ENCODE measurements at regions not wholly inside any gene's neighbourhood (a gene's known extent, or its start where the extent isn't known, plus 50 kb on each side); places are given as distances from the start of the nearest gene placed in this dataset.

DNA sequence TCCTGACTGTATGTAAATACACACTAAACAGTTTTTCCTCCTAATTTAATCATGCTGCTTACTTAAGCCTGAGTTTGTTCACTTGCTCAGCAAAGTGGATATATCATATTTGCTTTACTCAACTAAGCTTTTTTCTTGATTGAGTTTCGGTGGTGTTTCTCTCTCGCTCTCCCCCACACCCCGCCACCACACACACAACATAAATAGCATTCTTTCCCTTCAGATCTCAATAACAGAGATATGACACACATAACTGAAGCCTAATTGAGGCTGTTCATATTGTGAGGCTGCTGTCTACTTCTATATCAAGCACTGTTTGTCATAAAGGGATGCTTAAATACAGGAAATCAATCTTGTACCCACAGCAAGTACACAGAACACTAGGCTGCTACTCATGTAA is 364.9 kb downstream of the FAT3 start:
- 0 out of 2 replicates have a peak, but pooled peaks cover 3% of the 10 kb centered on the region for H3K79me2 ChIP-seq (replicated peaks; ENCODE audit: insufficient read depth)
- H4K20me1 ChIP-seq (replicated peaks; ENCODE audit: insufficient read depth) = no peaks in the 10 kb centered on the region
- H3K9me2 ChIP-seq (ENCODE audit: insufficient read depth) = no peaks in the 10 kb centered on the region
- Mint-ChIP-seq H3K4me1 (peaks cover 32% of the 10 kb centered on the region; the same call in 2 of the 3 replicates), H3K4me3 (no peak overlapping the region), H3K36me3 (ENCODE audit: low read depth) (no peaks in the 10 kb centered on the region; the same call in 2 of the 3 replicates), H3K9me3 (no peaks in the 10 kb centered on the region), H3K27me3 (ENCODE audit: insufficient read depth, low read depth, poor library complexity) (peaks cover 3% of the 10 kb centered on the region), H3K27ac (peak overlapping the region; percentile 5; the same call in 1 of the 2 replicates)
- H3K4me1 ChIP-seq (ENCODE audit: insufficient read depth) = peaks cover 5% of the 10 kb centered on the region; the same call in 1 of the 2 replicates
- no peaks in the 10 kb centered on the region for H3K27me3 ChIP-seq (ENCODE audit: insufficient read depth)
- H3K4me2 ChIP-seq = no peak overlapping the region
- no peak for ATAC-seq
- H2AFZ ChIP-seq = no peak overlapping the region
- DNase-seq (ENCODE audit: low spot score) = no peak
- no peaks in the 10 kb centered on the region for H3F3A ChIP-seq (replicated peaks; ENCODE audit: low read depth)
- no peaks in the 10 kb centered on the region for H3K36me3 ChIP-seq (ENCODE audit: insufficient read depth)
- no peak overlapping the region for H3K4me3 ChIP-seq
- TF ChIP-seq, protein P1, sequence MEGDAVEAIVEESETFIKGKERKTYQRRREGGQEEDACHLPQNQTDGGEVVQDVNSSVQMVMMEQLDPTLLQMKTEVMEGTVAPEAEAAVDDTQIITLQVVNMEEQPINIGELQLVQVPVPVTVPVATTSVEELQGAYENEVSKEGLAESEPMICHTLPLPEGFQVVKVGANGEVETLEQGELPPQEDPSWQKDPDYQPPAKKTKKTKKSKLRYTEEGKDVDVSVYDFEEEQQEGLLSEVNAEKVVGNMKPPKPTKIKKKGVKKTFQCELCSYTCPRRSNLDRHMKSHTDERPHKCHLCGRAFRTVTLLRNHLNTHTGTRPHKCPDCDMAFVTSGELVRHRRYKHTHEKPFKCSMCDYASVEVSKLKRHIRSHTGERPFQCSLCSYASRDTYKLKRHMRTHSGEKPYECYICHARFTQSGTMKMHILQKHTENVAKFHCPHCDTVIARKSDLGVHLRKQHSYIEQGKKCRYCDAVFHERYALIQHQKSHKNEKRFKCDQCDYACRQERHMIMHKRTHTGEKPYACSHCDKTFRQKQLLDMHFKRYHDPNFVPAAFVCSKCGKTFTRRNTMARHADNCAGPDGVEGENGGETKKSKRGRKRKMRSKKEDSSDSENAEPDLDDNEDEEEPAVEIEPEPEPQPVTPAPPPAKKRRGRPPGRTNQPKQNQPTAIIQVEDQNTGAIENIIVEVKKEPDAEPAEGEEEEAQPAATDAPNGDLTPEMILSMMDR (conservative IDR thresholded peaks at IDR 0.05; ENCODE audit: low read depth in 2 of 2) = no peak
- TF ChIP-seq, protein P2, sequence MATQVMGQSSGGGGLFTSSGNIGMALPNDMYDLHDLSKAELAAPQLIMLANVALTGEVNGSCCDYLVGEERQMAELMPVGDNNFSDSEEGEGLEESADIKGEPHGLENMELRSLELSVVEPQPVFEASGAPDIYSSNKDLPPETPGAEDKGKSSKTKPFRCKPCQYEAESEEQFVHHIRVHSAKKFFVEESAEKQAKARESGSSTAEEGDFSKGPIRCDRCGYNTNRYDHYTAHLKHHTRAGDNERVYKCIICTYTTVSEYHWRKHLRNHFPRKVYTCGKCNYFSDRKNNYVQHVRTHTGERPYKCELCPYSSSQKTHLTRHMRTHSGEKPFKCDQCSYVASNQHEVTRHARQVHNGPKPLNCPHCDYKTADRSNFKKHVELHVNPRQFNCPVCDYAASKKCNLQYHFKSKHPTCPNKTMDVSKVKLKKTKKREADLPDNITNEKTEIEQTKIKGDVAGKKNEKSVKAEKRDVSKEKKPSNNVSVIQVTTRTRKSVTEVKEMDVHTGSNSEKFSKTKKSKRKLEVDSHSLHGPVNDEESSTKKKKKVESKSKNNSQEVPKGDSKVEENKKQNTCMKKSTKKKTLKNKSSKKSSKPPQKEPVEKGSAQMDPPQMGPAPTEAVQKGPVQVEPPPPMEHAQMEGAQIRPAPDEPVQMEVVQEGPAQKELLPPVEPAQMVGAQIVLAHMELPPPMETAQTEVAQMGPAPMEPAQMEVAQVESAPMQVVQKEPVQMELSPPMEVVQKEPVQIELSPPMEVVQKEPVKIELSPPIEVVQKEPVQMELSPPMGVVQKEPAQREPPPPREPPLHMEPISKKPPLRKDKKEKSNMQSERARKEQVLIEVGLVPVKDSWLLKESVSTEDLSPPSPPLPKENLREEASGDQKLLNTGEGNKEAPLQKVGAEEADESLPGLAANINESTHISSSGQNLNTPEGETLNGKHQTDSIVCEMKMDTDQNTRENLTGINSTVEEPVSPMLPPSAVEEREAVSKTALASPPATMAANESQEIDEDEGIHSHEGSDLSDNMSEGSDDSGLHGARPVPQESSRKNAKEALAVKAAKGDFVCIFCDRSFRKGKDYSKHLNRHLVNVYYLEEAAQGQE (IDR thresholded peaks at IDR 0.05; ENCODE audit: unreplicated experiment) = no peak
- TF ChIP-seq NANOG (IDR thresholded peaks at IDR 0.05; ENCODE audit: borderline replicate concordance) (no peak), CREB1 (CRISPR knock-in tag; IDR thresholded peaks at IDR 0.05; ENCODE audit: low read depth) (no peak), ZNF331 (CRISPR knock-in tag; IDR thresholded peaks at IDR 0.05; ENCODE audit: low read depth) (no peak), JUNB (IDR thresholded peaks at IDR 0.05; ENCODE audit: unreplicated experiment) (no peak), POLR2AphosphoS5 (IDR thresholded peaks at IDR 0.05; ENCODE audit: low read depth) (no peak), EZH2phosphoT487 (IDR thresholded peaks at IDR 0.05; ENCODE audit: unreplicated experiment) (no peak), STAT1 (IDR thresholded peaks at IDR 0.05; ENCODE audit: unreplicated experiment) (no peak), EZH2 (IDR thresholded peaks at IDR 0.05; ENCODE audit: low read depth, unreplicated experiment) (no peak)
- TF ChIP-seq, protein P3, sequence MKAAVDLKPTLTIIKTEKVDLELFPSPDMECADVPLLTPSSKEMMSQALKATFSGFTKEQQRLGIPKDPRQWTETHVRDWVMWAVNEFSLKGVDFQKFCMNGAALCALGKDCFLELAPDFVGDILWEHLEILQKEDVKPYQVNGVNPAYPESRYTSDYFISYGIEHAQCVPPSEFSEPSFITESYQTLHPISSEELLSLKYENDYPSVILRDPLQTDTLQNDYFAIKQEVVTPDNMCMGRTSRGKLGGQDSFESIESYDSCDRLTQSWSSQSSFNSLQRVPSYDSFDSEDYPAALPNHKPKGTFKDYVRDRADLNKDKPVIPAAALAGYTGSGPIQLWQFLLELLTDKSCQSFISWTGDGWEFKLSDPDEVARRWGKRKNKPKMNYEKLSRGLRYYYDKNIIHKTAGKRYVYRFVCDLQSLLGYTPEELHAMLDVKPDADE (IDR thresholded peaks at IDR 0.05) = no peak
- no peak overlapping the region for H3K27ac ChIP-seq (ENCODE audit: low read depth)

All from GM23338 (cell line).